Left ventricle myocardium inferior (tissue), 1 donor: ENCODE measurements at regions not wholly inside any gene's neighbourhood (a gene's known extent, or its start where the extent isn't known, plus 50 kb on each side); places are given as distances from the start of the nearest gene placed in this dataset.

Source experiments
- DNase-seq: peaks from one replicate; pipeline ENCODE4 v3.0.0-alpha.2; 2020
- H3K27ac ChIP-seq: fragments of 200-600 bp; replicated peaks from 2 replicates; pipeline ENCODE4 v1.8.0; 2021
- H3K27me3 ChIP-seq: fragments of 200-600 bp; 2 replicates; pipeline ENCODE4 v1.8.0; 2021; ENCODE audit warnings: low read depth
- H3K36me3 ChIP-seq: fragments of 200-600 bp; 2 replicates; pipeline ENCODE4 v1.8.0; 2021
- H3K4me1 ChIP-seq: fragments of 200-600 bp; 2 replicates; pipeline ENCODE4 v1.8.0; 2021
- H3K4me3 ChIP-seq: fragments of 200-600 bp; 2 replicates; pipeline ENCODE4 v1.8.0; 2021; ENCODE audit warnings: mild to moderate bottlenecking, moderate library complexity
- H3K9me3 ChIP-seq: fragments of 200-600 bp; replicated peaks from 2 replicates; pipeline ENCODE4 v1.8.0; 2021
- CTCF ChIP-seq: fragments of 200-600 bp; IDR thresholded peaks from 2 replicates; pipeline ENCODE4 v1.8.0; 2021; ENCODE audit warnings: antibody characterized with exemption, mild to moderate bottlenecking, borderline replicate concordance
- intact Hi-C: fragments of 100-400 bp; cut with micrococcal nuclease; formaldehyde crosslinking; loops from one replicate; pipeline ENCODE4 v1.11.0; 2022
- donor health status: DM: no; HTN: yes; CAD: no; lungs with severe emphysema.

GRCh38 chr18:33854827-33855139, 276.8 kb downstream of the ASXL3 start:
- no peak for DNase-seq
- no peak overlapping the region for H3K4me3 ChIP-seq
- TF ChIP-seq CTCF, result no peak
- no peak overlapping the region for H3K27ac ChIP-seq
- no peaks in the 10 kb centered on the region for H3K4me1 ChIP-seq
- no peaks in the 10 kb centered on the region for H3K36me3 ChIP-seq
- intact Hi-C loops, result no loop called here
- H3K9me3 ChIP-seq, result peaks cover 3% of the 10 kb centered on the region
- no peaks in the 10 kb centered on the region for H3K27me3 ChIP-seq

GRCh38 chr18:33854086-33854826, 276.2 kb downstream of the ASXL3 start:
- H3K27ac ChIP-seq, result no peak overlapping the region
- H3K9me3 ChIP-seq, result peaks cover 3% of the 10 kb centered on the region
- no peaks in the 10 kb centered on the region for H3K4me1 ChIP-seq
- no peak overlapping the region for H3K4me3 ChIP-seq
- intact Hi-C loops, result no loop called here
- H3K27me3 ChIP-seq, result no peaks in the 10 kb centered on the region
- TF ChIP-seq CTCF, result no peak
- H3K36me3 ChIP-seq, result no peaks in the 10 kb centered on the region
- DNase-seq, result no peak

- intact Hi-C loops, result no loop called here
- DNase-seq, result no peak
These were observed 275.2 kb downstream of the ASXL3 start for GRCh38 chr18:33853187-33853586.

GRCh38 chr18:33851546-33852078, 273.6 kb downstream of the ASXL3 start:
- no peak for TF ChIP-seq CTCF
- Histone ChIP-seq H3K9me3 (peaks cover 3% of the 10 kb centered on the region), H3K4me1 (no peaks in the 10 kb centered on the region), H3K36me3 (no peaks in the 10 kb centered on the region), H3K4me3 (no peak overlapping the region), H3K27me3 (no peaks in the 10 kb centered on the region), H3K27ac (no peak overlapping the region)
- intact Hi-C loops, result no loop called here
- DNase-seq, result no peak

More at GRCh38 chr18:33853187-33853586, 275.2 kb downstream of the ASXL3 start:
- no peak for TF ChIP-seq CTCF
- no peaks in the 10 kb centered on the region for H3K36me3 ChIP-seq
- H3K27me3 ChIP-seq, result no peaks in the 10 kb centered on the region
- H3K4me1 ChIP-seq, result no peaks in the 10 kb centered on the region
- peaks cover 3% of the 10 kb centered on the region for H3K9me3 ChIP-seq
- H3K27ac ChIP-seq, result no peak overlapping the region
- H3K4me3 ChIP-seq, result no peak overlapping the region

- Histone ChIP-seq H3K27ac (no peak overlapping the region), H3K27me3 (no peaks in the 10 kb centered on the region), H3K4me3 (no peak overlapping the region), H3K36me3 (no peaks in the 10 kb centered on the region), H3K4me1 (no peaks in the 10 kb centered on the region), H3K9me3 (peaks cover 3% of the 10 kb centered on the region)
- TF ChIP-seq CTCF, result no peak
- intact Hi-C loops, result no loop called here
- DNase-seq, result no peak
These were observed 271.7 kb downstream of the ASXL3 start for GRCh38 chr18:33849731-33850130.
